ENCODE measurements at regions not wholly inside any gene's neighbourhood (a gene's known extent, or its start where the extent isn't known, plus 50 kb on each side); places are given as distances from the start of the nearest gene placed in this dataset.

DNA sequence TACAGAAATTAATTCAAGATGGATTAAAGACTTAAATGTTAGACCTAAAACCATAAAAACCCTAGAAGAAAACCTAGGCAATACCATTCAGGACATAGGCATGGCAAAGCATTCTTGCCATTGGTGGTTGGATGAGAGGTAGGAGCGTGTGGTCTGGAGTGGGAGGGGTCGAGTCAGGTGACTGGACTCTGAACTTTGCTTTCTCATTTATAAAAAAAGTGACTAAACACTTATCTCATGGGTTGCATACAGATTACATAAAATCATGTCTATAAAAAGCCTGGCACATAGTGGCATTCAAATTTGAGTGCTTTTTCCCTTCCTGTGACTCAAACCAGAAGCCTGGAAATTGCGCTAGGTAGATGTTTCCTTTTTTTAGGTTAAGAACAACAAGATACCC, 159.7 kb upstream of the SHISA6 start:
- no peak for DNase-seq (ENCODE audit: low spot score)

DNA sequence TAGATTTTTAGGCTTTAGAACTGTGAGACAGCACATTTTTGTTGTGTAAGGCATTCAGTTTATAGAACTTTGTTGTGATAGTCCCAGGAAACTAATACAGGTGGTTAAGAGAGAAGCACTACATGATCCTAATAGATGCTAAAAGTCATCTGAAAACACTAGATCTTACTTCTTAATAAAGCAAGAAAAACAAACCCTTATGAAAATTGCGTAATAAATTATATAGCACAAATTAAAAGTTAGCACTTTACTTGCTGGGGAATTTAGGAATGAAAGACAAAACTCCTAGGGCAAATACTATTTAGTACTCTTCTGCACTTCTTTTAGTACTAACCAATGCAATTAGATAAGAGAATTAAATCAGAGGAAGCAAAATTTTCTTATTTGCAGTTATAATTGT, 163.3 kb upstream of the SHISA6 start:
- DNase-seq (ENCODE audit: low spot score): no peak

DNA sequence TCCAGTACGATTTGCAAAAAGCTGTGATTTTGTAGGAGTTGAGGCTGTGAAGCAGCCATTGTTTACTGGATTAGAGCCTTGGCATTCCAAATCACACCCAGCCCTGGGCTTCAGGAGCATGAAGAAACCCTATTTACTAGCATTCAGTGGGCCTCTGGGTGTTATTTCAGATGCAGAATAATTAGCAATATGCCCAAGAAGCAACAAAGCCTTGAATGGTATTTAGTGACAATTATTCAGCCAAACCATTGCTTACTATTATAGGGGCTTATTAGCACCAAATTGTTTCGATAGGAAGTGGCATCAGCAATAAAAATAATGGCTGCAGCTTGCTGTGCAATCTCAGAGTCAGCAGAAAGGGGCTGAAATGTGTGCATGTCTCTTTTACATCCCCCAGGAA, 166.6 kb upstream of the SHISA6 start:
- DNase-seq (ENCODE audit: low spot score): no peak

DNA sequence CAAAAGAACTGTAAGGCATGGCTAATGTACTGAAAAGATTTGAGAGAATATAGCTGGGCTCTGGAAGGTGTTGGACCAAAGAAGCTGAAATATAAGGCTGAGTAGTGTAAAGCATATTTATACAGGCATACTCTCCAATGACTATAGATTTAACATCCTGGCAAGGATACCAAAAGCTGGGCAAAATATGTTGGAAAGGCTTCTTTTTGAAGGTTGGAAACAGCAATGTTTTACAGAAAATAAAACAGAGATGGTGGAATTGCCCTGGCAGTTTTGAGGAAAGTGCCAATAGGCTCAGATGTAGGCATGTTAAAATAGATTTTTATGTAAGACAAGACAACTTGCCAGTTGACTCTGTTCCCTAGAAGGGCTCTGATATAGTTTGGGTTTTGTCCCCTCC, 184.1 kb upstream of the SHISA6 start:
- no peak for DNase-seq (ENCODE audit: low spot score)

DNA sequence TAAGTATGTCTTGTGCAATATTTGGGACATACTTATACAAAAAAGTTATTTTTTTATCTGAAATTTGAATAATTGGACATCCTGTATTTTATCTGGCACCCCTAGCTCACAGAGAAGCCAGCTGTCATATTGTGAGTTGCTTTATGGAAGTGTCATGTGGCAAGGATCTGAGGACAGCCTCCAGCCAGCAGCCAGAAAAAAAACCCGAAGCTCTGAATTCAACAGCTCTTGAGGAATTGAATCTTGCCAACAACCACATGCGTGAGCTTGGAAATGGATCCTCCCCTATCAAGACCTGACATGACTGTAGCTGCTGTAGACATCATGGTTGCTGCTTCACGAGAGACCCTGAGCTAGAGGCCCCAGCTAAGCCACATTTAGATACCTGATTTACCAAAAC, 187.2 kb upstream of the SHISA6 start:
- DNase-seq (ENCODE audit: low spot score): no peak

DNA sequence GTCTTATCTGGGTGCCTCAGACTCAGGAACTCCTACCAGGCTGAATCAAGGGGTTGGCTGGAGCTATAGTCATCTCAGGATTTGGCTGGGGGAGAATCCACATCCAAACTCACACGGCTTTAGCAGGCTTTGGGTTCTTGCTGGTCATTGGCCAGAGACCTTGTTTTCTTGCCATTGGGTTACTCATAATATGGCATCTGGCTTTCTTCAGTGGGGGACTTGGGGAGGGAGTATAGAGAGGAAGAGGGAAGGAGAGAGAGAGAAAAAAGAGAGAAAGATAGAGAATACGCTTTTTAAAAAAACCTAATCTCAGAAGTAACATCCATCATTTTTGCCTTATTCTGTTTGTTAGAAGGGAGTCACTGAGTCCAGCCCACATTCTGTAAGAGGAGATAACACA, 191.5 kb upstream of the SHISA6 start:
- no peak for DNase-seq (ENCODE audit: low spot score)

DNA sequence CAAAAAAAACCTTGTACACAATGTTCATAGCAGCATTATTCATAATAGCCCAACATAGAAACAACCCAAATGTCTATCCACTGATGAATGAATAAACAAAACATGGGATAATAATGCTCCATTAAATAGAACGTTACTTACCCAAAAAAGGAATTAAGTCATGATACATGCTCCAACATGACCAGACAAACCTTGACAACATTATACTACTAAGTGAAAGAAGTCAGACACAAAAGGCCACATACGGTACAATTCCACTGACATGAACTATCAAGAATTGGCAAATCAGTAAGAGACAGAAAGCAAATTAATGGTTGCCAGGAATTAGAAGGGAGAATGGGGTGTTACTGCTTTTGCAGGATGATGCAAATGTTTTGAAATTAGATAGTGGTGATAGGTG, 193.8 kb upstream of the SHISA6 start:
- no peak for DNase-seq (ENCODE audit: low spot score)

DNA sequence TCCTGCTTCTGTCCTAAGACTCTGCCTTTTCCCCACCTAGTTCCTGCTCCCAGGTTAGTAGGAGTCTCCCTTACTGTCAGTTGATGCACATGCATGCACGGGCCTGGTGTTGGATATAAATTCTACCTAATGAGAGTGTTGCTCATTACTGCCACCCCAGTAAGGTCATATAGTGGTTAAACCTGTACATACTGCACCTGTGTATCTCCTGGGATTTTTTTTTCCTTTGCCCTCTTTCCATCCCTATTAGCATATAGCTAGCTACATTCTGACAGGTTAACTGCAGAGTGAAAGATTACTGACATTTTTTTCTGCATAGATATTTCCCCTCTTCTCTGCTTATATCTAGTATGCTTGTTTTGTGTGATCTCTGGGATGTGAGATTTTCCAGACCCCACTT, 201.5 kb upstream of the PIRT start:
- no peak for DNase-seq (ENCODE audit: low spot score)

DNA sequence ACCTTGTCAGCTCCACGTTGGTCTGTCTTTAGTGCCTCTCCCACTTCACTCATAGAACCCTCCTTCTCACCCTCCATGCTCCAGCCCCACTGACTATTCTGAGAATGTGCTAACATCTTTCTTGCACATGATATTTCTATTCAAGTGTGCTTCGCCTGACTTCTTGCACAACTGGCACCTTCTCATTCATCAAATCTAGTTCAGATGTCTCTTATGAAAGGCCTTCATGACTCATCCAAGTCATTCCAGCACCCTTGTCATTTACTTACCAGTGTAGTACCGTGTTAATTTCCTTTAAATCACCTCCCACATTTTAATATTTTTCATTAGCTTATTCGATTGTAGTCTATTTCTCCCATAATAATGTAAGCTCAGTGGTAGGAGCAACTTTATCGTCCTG, 197.8 kb upstream of the PIRT start:
- no peak for DNase-seq (ENCODE audit: low spot score)

DNA sequence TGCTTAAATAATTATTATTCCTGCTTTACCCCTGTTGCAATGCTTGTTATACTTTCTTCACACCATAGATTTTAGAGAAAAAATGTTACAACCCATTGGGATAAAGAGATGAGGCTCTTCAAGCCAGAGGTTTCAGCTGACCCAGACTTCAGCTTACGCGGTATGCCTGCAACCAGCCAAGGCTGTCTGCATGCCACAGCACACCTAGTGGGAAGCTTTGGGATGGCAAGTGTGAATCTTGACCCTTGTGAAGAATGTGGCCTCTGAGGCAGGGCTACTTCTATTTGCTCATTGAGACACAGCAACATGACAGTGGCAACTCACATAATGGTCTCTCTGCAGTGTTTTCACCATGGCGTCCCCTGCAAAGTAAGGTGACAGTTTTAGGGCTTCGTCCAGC, 193.9 kb upstream of the PIRT start:
- no peak for DNase-seq (ENCODE audit: low spot score)

DNA sequence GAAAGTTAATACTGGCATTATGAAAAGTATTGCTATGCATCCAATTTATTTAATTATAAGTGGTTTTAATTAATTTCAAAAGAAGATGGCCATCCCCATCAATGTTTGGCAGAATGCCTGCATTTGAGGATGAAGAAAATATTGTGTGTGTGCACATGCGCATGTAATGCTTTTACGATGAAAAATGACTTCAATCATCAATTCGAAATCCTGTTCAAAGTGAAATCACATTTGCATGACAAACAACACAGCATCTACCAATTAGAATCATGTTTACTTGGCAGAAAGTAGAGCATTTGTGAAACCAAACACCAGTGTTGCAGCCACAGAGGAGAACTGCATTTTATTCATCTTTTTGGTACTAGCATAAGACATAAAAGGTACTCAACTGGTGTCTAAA, 191.9 kb upstream of the PIRT start:
- no peak for DNase-seq (ENCODE audit: low spot score)

DNA sequence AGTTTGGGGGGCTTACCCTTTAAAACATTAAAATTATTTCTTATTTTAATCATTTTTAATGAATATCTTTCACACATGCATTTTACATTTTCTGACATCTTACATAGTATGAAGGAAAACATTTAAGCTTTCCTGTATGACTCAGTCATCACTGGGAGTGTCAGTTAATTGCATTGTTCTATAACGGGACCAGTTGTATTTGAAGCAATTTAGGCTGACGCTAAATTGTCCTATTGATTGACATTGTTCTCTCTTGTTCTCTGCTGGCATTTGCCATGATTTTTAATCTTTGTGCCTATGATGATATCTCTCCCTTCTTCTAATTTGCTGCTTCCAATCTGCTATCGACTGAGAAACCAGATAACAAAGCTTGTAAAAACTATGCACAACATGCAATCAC, 190.5 kb upstream of the PIRT start:
- no peak for DNase-seq (ENCODE audit: low spot score)

DNA sequence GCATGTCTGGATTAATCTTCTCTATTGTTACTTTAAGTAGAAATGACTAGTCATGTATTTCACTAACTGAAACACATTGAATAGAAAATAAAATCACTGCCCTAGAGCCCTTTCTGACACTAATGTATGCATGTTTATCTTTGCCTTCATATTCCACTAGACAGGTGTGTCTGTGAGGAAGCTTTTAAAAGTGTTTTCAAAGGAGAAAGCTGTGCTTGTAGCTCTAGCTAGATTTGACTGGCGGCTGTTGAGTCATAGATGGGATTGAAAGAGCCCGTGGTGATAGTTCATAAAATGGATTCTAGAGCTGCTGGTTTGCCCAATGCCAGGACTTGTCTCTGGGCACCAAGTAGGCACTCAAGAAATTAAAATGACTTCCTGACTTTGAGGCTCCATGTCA, 189.0 kb upstream of the PIRT start:
- no peak for DNase-seq (ENCODE audit: low spot score)

DNA sequence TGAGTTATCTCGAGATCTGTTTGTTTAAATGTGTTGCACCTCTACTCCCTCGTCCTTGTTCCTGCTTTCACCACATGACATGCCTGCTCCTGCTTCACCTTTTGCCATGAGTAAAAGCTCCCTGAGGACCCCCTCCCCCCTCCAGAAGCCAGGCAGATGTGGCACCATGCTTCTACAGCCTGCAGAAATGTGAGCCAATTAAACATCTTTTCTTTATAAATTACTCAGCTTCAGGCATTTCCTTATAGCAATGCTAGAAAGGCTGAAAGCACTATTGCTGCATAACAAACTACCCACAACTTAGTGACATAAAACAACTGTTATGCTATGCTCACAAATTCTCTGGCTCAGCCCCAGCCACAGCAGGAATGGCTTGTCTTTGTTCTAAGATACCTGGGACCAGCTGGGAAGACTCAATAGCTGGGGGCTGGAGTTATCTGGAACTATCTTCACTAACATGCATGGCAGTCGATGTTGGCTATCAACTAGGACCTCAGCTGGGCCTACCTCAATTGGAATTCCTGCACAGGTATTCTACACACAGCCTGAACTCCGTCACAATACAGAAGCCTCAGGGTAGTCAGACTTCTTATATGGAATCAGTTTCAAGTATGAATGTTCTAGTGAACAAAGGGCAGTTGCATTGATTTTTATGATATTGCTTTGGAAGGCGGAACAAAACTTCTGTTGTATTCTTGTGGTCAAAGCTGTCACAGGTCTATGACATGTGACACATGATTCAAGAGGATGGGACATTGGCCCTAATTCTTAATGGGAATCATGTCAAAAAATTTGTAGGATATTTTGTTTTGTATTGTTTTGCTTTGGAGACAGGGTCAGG, 186.0 kb upstream of the PIRT start:
- no peak for DNase-seq (ENCODE audit: low spot score)

DNA sequence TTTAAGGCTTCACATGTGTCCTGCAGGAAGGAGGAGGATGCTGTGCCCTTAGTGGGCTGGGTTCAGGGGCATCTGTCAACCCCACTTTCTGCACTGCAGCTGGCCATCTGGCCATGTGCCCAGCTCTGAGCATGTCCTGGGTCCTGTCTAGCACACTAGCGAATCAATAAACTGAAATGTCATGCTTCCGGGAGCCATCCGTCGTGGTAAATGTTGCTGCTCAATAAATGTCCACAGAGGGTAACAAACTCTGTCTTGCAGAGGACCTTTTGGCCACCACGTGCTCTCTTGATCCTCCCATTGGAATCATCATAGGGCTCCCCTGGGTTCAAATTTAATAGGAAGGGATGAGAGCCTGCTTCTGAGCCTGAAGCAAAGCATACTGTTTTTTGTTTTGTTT, 168.6 kb upstream of the PIRT start:
- peak; percentile 33 for DNase-seq (ENCODE audit: low spot score)

DNA sequence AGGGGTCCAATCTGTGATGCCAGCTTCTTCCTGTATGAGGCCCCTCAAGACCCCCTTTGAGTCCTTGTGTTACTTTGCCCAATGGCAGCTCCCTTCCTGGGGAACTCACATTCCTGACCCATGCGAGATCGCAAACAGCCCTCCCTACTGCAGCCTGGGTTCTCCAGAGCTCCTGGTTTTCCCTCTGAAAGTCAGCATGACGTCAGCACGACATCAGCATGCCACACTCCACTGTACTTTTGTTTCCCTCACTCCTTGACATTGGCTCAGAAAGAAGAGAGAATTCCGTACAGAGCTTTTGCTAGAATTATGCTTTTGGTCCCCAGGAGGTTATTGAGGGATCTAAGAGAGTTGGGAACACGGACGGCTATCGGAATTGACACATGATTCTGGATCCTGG, 168.1 kb upstream of the PIRT start:
- DNase-seq (ENCODE audit: low spot score): no peak

DNA sequence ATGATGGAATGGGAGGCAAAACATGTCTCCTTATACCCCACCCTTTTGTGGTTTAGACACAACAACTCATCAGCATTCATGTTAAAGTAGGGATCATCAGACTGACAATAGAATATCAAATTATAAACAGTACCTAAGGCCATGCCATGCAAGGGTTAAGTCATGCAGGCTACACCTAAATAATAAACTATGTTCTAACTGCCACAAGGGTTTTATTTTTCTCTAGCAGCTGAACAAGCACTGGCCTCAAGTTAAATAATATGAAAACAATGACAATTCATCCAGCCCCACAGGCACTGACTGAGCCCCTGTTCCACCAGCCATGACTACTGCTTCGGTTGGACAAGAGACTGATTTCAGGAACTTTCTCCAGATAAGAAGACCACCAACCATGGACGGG, 164.5 kb upstream of the PIRT start:
- no peak for DNase-seq (ENCODE audit: low spot score)

DNA sequence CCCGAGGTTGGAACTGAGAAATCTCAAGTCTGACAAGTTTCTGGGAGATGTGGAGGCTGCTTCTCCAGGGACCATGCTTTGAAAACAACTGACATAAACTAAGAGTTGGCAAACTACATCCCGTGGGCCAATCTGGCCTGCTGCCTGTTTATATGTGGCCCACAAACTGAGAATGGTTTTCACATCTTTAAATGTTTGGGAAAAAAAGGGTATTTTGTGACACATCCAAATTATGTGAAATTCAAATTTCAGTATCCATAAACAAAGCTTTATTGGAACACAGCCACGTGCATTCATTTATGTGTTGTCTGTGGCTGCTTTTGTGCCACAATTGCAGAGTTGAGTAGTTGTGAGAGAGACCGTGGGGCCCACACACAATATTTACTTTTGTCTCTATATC, 163.8 kb upstream of the PIRT start:
- DNase-seq (ENCODE audit: low spot score): no peak

DNA sequence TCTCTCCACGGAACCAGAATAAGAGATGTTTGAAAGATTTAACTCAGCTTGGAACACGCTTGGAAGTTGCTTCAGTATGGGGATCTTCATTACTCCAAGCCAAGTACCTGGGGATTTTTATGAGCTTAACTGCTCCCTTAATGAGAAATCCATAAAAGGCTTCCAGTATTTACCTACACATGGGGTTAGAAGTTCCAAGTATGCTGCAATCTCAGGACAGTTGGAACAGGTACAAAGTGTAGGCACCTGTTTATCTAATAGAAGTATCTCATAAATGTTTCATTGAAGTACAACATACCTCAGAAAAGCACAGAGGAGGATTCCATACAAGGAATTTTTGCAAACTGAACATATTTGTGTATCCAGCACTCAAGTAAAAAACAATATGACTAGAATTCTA, 161.6 kb upstream of the PIRT start:
- DNase-seq (ENCODE audit: low spot score): no peak

DNA sequence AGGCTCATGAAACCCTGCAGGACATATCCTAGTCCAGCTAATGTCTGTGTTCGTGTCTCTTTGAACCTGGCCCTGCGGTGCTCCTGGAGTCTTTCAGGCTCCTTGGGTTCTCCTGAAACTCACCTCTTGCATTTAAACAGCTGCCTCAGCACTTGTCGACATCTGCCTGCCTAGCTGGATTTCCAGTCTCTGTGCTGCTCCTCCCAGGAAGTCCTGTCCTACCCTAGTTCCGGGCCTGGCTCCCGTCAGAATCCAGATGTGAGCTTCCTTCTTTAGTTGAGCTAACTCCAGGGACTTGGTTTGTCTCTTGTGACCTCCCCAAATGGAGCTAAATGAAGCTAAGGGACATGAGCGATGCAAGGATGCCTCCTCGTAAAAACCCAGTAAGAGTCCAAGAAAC, 155.2 kb upstream of the PIRT start:
- DNase-seq (ENCODE audit: low spot score): no peak

DNA sequence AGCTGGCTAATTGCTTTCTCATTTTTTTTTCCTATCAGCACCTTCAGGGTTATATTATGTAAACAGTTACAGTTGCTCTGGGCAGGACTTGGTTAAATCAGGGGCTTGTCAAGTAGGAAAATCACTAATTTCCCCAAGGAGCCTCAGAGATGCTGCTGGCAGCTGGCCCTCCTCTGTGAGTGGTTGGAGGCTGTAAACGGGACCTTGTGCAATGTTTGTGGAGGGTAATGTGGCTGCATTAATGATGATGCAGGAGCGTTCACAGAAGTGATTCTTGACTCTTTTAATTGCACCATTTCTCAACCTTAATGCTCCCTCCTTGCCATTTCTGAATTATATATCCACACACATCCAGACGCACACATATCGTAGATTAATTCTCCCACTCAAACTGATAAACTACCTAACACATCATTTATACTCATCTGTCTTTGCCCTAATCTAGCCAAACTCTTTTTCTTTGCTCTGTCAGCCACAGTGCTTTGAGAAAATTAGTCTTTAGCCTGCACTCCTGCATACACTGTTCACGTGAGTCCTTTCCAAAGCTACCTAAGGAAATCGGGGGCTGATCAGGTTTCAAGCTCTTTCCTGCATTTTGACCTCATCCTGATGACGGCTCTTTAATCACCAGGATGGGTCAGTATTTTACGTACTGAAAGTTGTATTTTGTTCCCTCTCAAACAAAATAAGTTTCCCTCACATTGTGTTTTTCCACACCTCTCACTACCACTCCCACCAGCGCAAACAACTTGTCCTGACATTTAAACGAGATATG, 154.4 kb upstream of the PIRT start:
- DNase-seq (ENCODE audit: low spot score): no peak

DNA sequence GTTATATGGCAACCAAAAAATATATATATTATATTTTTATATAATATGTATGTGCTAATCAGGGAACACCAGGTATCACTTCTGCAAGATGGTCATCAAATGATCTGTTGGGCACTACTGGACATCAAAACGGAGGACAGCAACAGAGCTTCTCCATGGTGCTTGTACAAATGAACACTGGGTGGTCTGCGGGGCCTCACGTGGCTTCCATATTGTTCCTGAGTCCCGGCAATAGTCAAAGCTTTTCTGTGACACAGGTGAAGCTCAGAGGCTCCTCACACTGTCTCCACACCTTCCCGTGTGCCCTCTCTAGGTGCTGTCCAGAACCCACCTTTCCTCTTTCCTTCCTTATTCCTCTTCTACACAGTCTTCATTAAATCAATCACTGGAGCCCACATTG, 149.9 kb upstream of the PIRT start:
- DNase-seq (ENCODE audit: low spot score): no peak

DNA sequence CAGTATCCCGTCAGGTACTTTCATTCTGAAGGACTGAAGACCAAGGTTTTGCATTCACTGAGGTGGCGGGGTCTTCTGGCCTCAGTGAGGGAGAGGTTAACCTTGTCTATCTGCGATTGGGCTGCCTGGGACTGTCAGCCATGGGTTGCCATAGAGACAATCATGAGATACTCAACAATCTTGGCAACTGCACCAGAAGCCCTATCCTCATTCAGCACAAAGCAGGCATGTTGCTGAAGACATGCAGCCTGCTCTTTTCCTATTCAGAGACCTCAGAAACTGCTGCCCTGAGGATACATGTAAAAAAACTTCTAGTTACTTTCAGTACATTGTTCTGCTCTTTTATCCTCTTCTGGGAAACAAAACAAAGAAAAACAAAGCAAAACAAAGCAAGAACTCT, 146.3 kb upstream of the PIRT start:
- DNase-seq (ENCODE audit: low spot score): no peak

DNA sequence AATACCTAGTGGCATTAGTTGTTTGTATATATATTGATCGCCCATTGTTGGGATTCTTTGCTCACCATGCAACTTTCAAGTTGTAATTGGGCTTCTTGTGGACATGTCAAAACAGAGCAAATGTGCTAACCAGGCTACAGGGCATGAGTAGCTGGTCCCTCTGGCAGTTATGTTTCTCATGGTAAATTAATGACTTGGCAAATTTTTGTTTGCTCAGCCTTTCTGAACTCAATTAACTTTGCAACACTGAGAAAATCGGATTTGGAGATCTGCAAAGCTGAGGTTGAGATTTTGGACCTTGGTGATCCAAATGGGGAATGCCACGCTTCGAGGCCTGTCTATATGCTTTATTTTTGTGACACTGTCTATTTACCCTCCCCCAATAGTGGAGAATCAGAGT, 138.5 kb upstream of the PIRT start:
- DNase-seq (ENCODE audit: low spot score): no peak

Measured in mucosa of gallbladder (tissue), 1 donor.